ENCODE measurements at regions not wholly inside any gene's neighbourhood (a gene's known extent, or its start where the extent isn't known, plus 50 kb on each side); places are given as distances from the start of the nearest gene placed in this dataset.
A peak's percentile ranks its signal among the peaks of the same experiment; 100 is the strongest.
"Not testable (repeated sequence)": the region's sequence is repeated elsewhere in the genome, so short reads cannot be mapped to it uniquely, and the experiment has no call there.

- H3K9ac ChIP-seq, H4K20me1 ChIP-seq, H3K36me3 ChIP-seq, H3K27ac ChIP-seq, H3K4me2 ChIP-seq, H3K4me1 ChIP-seq, H3K9me3 ChIP-seq, H3K4me3 ChIP-seq: not testable (repeated sequence)
- H3K27me3 ChIP-seq, result peaks cover 11% of the 10 kb centered on the region
Observed at GRCh38 chr16:88234421-88235271, 148.1 kb upstream of the ZNF469 start.

- H3K27ac ChIP-seq, H3K9me3 ChIP-seq, H3K4me3 ChIP-seq, H4K20me1 ChIP-seq, H3K4me2 ChIP-seq, H3K4me1 ChIP-seq, H3K9ac ChIP-seq, H3K36me3 ChIP-seq: not testable (repeated sequence)
- H3K27me3 ChIP-seq, result peaks cover 11% of the 10 kb centered on the region
Observed at GRCh38 chr16:88235691-88236090, 147.1 kb upstream of the ZNF469 start.

- not testable (repeated sequence) for H3K27me3 ChIP-seq, H3K27ac ChIP-seq, H3K4me1 ChIP-seq, H3K4me3 ChIP-seq, H3K36me3 ChIP-seq, H3K4me2 ChIP-seq, H3K9ac ChIP-seq, H3K9me3 ChIP-seq, H4K20me1 ChIP-seq
Observed at GRCh38 chr16:88236229-88236628, 146.5 kb upstream of the ZNF469 start.

- not testable (repeated sequence) for H3K9me3 ChIP-seq, H3K9ac ChIP-seq, H3K4me2 ChIP-seq, H3K27me3 ChIP-seq, H4K20me1 ChIP-seq, H3K4me3 ChIP-seq, H3K27ac ChIP-seq, H3K36me3 ChIP-seq
- H3K4me1 ChIP-seq, result peaks cover 13% of the 10 kb centered on the region
Observed at GRCh38 chr16:88237314-88237713, 145.4 kb upstream of the ZNF469 start.

- H3K27me3 ChIP-seq, H4K20me1 ChIP-seq, H3K9me3 ChIP-seq, H3K9ac ChIP-seq, H3K4me3 ChIP-seq, H3K27ac ChIP-seq, H3K36me3 ChIP-seq, H3K4me2 ChIP-seq: not testable (repeated sequence)
- peaks cover 13% of the 10 kb centered on the region for H3K4me1 ChIP-seq
Observed at GRCh38 chr16:88237761-88238415, 144.9 kb upstream of the ZNF469 start.

GRCh38 chr16:88238732-88239274 is 144.0 kb upstream of the ZNF469 start:
- H3K27me3 ChIP-seq, H3K36me3 ChIP-seq, H4K20me1 ChIP-seq, H3K9ac ChIP-seq, H3K27ac ChIP-seq, H3K4me3 ChIP-seq, H3K9me3 ChIP-seq, H3K4me2 ChIP-seq: not testable (repeated sequence)
- H3K4me1 ChIP-seq, result peaks cover 13% of the 10 kb centered on the region

- not testable (repeated sequence) for H3K27ac ChIP-seq, H3K4me3 ChIP-seq
Observed at GRCh38 chr16:88240118-88240517, 142.6 kb upstream of the ZNF469 start.

GRCh38 chr16:88240776-88241175 is 142.0 kb upstream of the ZNF469 start:
- not testable (repeated sequence) for H3K9ac ChIP-seq, H3K27ac ChIP-seq, H3K4me3 ChIP-seq, H3K36me3 ChIP-seq, H3K9me3 ChIP-seq, H4K20me1 ChIP-seq, H3K27me3 ChIP-seq
- Histone ChIP-seq H3K4me2 (peak overlapping the region; percentile 48), H3K4me1 (peaks cover 13% of the 10 kb centered on the region)

More at GRCh38 chr16:88240118-88240517, 142.6 kb upstream of the ZNF469 start:
- not testable (repeated sequence) for H3K9ac ChIP-seq, H3K9me3 ChIP-seq, H3K4me2 ChIP-seq, H4K20me1 ChIP-seq, H3K36me3 ChIP-seq, H3K27me3 ChIP-seq
- H3K4me1 ChIP-seq, result peaks cover 13% of the 10 kb centered on the region

- H4K20me1 ChIP-seq, H3K4me3 ChIP-seq, H3K27me3 ChIP-seq, H3K9ac ChIP-seq, H3K36me3 ChIP-seq, H3K27ac ChIP-seq, H3K9me3 ChIP-seq: not testable (repeated sequence)
- H3K4me2 ChIP-seq, result peak overlapping the region; percentile 48
- H3K4me1 ChIP-seq, result peaks cover 13% of the 10 kb centered on the region
Observed at GRCh38 chr16:88241404-88242311, 141.1 kb upstream of the ZNF469 start.

GRCh38 chr16:88242312-88243295 is 140.2 kb upstream of the ZNF469 start:
- H3K4me2 ChIP-seq, H3K27ac ChIP-seq: not testable (repeated sequence)
- H3K4me1 ChIP-seq, result peaks cover 13% of the 10 kb centered on the region

GRCh38 chr16:88243921-88244320 is 138.8 kb upstream of the ZNF469 start:
- not testable (repeated sequence) for H3K27me3 ChIP-seq, H3K27ac ChIP-seq, H3K9ac ChIP-seq, H3K36me3 ChIP-seq, H3K4me2 ChIP-seq, H3K4me3 ChIP-seq, H4K20me1 ChIP-seq
- Histone ChIP-seq H3K9me3 (peaks cover 11% of the 10 kb centered on the region; the same call in 1 of the 2 replicates), H3K4me1 (peaks cover 13% of the 10 kb centered on the region)

More at GRCh38 chr16:88242312-88243295, 140.2 kb upstream of the ZNF469 start:
- not testable (repeated sequence) for H3K27me3 ChIP-seq, H3K4me3 ChIP-seq, H3K36me3 ChIP-seq, H4K20me1 ChIP-seq, H3K9ac ChIP-seq
- H3K9me3 ChIP-seq, result peaks cover 11% of the 10 kb centered on the region; the same call in 1 of the 2 replicates

GRCh38 chr16:88245241-88246081 is 137.3 kb upstream of the ZNF469 start:
- not testable (repeated sequence) for H3K9ac ChIP-seq, H3K4me3 ChIP-seq, H3K27ac ChIP-seq, H3K27me3 ChIP-seq, H3K4me2 ChIP-seq, H3K36me3 ChIP-seq, H4K20me1 ChIP-seq
- Histone ChIP-seq H3K4me1 (peaks cover 12% of the 10 kb centered on the region), H3K9me3 (peaks cover 11% of the 10 kb centered on the region; the same call in 1 of the 2 replicates)
